Spleen (tissue), 7 donors: ENCODE measurements at regions not wholly inside any gene's neighbourhood (a gene's known extent, or its start where the extent isn't known, plus 50 kb on each side); places are given as distances from the start of the nearest gene placed in this dataset.

Experiments used
- CTCF ChIP-seq, 11 experiments: fragments of 200-600 bp in 7 of 11; fragments of 450-650 bp in 4 of 11; sonication (generic) in 4 of 11; IDR thresholded peaks in 8 of 11; conservative IDR thresholded peaks in 3 of 11; 1 replicate in 7 of 11; 2 replicates in 4 of 11; pipeline versions ENCODE4 v1.4.0 to v1.8.0; 2016 to 2021; ENCODE audit warnings: antibody characterized with exemption in 11 of 11, inconsistent platforms in 4 of 11, mild to moderate bottlenecking in 1 of 11
- POLR2A ChIP-seq, 3 donors: fragments of 450-650 bp; IDR thresholded peaks; one replicate each; pipeline ENCODE4 v1.5.1; 2017; ENCODE audit warnings: antibody characterized with exemption in 3 of 3, mild to moderate bottlenecking in 1 of 3
- POLR2AphosphoS5 ChIP-seq, 3 donors: sonication (generic); formaldehyde crosslinking; IDR thresholded peaks; one replicate each; pipeline ENCODE4 v1.5.1; 2017; ENCODE audit warnings: antibody characterized with exemption in 3 of 3
- donor health status: DM: no; HTN: no; CAD: no; lungs with moderate emphysema.
- donor health status: DM: no; HTN: no; CAD: no.
- donor health status: DM: no; HTN: no; CAD: no.

- TF ChIP-seq CTCF (IDR thresholded peaks at IDR 0.05 in 8 of 11, conservative IDR thresholded peaks at IDR 0.05 in 3 of 11) (no peak), POLR2A (IDR thresholded peaks at IDR 0.05) (no peak), POLR2AphosphoS5 (IDR thresholded peaks at IDR 0.05) (no peak)
These were observed 355.1 kb downstream of the PDHA2 start for GRCh38 chr4:96194993-96195392.
